HG03378 (cell line): ENCODE measurements at regions not wholly inside any gene's neighbourhood (a gene's known extent, or its start where the extent isn't known, plus 50 kb on each side); places are given as distances from the start of the nearest gene placed in this dataset.
"Not testable (repeated sequence)": the region's sequence is repeated elsewhere in the genome, so short reads cannot be mapped to it uniquely, and the experiment has no call there.

Experiments
- ATAC-seq: cut with Tn5 transposase; IDR thresholded peaks from one replicate; pipeline ENCODE4 v1.9.1; 2021; ENCODE audit warnings: mild to moderate bottlenecking, moderate library complexity; ENCODE audit not compliant: unreplicated experiment

DNA sequence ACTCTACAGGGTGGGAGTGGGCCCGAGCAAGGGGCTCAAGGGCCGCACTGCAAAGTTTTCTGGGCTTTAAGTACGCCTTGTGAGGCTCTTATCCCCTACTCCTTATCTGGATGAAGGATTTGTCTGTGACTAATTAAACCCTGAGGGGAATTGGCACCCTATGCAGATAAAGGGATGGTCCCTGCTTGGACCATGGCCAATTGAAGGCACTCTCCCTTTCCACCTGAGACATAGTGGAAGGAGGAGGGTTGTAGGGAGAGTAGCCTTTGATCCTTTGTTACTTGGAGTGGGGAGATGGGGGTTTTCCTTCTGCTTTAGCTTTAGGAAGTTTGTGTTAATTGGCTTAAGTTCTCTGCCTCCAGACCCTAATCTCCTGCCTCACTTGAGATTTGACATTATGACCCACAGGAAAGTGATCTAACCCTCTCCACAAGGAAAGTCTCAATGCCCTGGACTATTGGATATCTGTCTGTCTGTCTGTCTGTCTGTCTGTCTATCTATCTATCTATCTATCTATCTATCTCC, 1158.8 kb upstream of the SORCS1 start:
- ATAC-seq, result no peak

DNA sequence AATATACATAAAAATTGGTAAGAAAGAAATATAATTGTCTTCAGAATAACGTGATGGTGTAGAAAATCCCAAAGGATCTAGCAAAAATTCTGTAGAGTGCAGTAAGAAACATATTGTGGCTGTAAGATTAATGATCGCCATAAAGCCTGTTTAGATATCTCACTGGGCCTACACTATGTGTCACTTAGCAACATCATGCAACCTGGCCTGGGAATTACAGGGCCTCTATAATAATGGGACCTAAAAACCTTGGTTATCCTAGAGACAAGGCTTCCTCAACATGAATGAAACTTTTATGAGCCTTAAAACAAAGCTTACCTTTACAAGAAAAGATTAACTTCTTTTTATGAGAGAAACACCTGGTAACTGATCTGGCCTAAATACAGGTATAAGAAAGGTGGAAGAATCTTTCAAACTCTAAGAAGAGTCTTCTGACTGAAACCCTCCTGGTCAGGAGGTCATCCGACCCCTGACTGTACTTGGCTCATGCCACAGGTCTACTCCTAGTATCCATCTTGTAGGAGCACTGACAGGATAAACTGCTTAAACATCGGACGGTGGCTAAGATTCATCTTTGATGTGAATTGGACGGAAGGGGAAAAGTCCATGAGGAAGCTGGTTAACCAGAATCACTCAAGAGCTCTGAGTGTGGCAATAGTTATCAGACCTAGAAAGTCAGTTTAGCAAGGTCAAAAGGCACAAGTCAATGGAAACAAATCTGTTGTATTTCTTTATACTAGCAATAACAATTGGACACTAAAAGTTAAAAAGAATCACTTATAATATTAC, 1155.1 kb upstream of the SORCS1 start:
- ATAC-seq, result no peak

DNA sequence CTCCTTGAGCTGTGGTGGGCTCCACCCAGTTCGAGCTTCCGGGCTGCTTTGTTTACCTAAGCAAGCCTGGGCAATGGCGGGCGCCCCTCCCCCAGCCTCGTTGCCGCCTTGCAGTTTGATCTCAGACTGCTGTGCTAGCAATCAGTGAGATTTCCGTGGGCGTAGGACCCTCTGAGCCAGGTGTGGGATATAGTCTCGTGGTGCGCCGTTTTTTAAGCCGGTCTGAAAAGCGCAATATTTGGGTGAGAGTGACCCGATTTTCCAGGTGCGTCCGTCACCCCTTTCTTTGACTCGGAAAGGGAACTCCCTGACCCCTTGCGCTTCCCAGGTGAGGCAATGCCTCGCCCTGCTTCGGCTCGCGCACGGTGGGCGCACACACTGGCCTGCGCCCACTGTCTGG, 1151.1 kb upstream of the SORCS1 start:
- not testable (repeated sequence) for ATAC-seq

DNA sequence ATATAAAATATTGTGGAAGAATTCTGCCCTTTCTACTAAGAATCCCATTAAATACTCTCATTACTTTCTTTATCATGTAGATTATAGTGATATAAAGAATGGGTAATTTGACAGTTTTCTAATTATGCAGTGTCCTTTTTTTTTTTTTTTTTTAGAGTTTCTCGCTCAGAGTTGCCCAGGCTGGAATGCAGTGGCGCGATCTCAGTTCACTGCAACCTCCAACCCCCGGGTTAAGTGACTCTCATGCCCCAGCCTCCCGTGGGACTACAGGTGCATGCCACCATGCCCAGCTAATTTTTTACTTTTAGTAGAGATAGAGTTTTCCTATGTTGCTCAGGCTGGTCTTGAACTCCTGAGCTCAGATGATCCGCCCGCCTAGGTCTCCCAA, 1143.4 kb upstream of the SORCS1 start:
- ATAC-seq, result no peak

DNA sequence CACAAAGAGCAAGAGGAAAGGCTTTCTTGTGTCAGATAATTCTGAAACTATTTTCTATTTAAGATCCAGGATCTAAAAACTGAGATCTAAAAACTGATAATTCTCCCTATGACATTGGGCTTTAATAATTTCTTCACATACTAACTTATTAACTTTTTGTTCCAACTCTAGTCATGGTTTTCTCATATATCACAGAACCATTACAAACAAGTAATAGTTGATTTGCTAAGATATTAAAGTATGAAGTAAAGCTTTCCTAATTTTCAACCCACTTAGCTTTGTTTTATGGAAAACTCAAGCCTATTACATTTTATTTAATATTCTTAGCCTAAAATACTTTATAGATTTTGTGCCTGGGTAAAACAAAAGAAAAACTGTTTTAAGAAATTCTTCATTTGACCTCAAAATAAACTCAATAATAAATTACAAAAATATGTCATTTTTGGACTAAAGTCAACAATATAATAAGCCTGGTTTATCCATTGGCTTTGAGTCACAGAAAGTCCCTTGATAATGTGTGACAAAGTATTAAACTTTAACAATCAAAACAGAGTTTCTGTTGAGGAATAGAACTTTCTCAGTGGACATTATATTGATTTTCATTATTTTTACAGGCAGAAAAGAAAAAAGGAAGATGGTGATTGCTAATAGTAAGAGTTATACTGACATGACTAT, 1142.9 kb upstream of the SORCS1 start:
- ATAC-seq, result no peak

DNA sequence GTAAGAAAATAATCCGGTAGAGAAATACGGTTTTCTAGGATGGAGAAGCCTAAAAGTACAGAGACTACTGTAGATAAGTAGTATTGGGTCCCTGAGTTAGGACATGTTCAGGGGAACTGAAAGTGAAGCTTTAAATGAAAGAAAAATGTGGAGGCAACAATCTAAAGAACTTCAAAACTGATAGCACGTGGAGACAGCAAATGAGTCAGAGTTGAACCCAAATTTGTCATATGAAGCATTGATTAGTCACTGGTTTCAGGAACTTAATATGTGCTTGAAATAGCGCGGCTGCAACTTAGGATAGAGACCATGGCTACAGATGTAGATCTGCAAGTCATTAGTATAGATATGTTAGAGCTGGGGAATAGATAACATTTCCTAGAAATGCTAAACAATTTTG, 1138.6 kb upstream of the SORCS1 start:
- peak; percentile 53 for ATAC-seq

GRCh38 chr10:108301002-108301401, 1136.5 kb upstream of the SORCS1 start:
- no peak for ATAC-seq

DNA sequence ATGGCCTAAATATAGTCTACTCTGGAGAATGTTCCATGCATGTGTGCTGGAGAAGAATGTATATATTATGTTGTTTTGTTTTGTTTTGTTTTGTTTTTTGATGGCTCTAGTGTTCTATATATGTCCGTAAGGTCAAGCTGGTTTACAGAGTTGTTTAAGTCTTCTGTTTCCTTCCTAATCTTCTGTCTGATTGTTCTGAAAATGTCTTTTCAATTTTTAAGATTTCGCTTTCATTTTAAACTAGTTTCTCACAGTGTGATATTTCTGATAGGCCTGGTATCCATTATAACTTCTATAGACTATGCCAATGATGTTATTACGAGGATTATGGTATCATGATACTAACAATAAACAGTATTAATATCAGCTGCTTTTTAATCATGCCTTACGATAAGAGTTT, 1126.3 kb upstream of the SORCS1 start:
- ATAC-seq, result no peak

DNA sequence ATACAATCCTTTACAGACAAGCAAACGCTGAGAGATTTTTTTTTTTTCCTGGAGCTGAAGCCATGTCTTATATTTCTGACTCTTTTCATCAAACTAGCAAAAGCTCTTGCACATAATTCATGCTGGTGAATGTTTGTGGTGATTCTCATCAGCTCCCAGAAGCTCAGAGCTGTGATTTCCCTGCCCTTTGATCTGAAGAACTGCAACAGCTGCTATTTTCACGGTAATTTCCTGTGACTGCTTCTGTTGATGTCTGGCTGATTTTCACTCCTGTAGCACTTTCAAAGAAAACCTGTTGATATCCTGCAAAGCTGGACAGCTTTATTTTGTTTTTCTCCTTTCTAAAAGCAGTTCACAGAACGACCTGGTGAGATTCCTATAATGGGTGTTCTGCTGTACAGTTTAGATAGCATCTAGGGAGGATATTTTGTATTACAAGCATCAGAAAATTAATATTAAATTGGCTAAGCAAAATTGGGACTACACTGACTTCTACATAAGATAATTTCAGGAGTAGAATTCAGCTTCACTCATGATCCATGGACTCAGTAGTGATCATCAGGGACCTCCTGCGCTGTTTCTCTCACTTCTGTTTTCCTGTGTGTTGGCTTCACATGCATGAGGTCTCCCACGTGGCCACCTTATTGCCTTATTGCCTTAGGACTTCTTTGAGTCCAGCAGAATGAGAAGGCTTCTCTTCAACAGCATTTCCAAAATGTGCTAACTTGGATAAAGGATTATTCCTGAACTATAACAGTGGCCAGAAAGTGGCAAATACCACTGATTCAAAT, 1111.6 kb upstream of the SORCS1 start:
- ATAC-seq, result no peak

GRCh38 chr10:108260383-108260906, 1095.9 kb upstream of the SORCS1 start:
- no peak for ATAC-seq

DNA sequence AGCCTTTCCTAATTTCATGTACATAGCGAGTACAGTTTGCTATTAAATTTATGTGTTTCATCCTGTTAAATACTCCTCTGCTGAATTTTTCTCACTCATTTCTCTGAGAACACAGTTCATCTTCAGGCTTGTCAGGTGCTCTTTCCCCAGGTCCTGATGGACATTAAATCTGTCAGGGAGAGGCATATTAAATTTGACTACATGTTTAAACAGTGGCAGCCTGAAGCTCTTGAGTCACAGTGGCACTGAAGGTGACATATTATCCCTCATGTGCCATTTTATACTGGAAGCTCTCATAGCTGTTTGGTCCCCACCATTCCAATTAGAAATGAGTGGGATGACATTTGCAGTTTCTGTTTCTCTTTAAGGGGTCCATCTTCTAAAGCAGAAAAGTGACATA, 1089.6 kb upstream of the SORCS1 start:
- no peak for ATAC-seq

DNA sequence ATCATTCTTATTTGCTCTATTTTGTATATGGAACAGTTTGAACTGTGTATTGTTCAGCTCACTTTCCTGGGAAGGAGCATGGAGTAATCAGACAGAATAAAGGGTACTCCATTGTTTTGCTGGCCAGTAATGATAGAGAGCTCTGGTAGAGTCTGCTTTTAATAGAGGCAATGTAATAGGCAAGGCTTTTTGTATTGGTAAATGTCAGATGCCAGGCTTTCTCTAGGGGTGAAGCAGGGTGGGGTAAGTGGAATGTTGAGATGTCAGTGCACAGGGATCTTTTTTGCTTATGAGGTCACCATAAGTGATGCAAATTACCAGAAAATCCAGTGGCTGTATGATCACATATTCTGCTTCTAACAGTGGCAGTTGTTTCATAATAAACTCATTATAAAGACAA, 1088.3 kb upstream of the SORCS1 start:
- ATAC-seq, result no peak

DNA sequence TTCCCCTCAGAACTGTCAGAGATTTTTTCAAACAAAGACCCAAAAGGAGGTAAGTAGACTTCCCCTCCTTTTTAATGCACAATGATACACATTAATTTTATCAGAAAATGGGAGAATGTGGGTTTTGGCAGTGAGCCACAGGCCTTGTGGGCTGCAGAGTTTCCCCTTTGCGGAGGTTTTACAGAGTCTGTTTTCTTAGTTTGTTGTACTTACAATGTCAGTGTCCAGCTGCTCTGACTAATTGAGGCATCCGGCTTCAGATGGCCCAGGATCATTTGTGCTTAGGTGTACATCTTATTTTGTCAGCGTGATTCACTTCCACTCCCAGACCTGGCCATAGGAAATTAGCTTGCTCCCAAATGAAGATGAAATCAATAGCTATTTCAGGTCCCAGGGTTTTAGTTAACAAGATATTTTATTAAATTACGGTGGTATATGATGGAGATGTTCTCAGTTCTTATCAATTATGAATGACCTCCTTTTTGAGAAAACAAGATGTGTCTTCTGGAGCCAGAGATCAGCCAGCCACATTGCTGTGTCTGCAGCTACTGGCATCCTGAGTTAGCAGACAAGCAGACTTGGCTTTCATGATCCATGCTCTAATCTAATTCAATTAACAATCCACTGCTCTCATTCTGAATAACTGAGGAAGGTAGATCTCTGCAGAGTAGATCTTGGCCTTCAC, 1086.6 kb upstream of the SORCS1 start:
- no peak for ATAC-seq

GRCh38 chr10:108249940-108250339, 1085.4 kb upstream of the SORCS1 start:
- no peak for ATAC-seq

DNA sequence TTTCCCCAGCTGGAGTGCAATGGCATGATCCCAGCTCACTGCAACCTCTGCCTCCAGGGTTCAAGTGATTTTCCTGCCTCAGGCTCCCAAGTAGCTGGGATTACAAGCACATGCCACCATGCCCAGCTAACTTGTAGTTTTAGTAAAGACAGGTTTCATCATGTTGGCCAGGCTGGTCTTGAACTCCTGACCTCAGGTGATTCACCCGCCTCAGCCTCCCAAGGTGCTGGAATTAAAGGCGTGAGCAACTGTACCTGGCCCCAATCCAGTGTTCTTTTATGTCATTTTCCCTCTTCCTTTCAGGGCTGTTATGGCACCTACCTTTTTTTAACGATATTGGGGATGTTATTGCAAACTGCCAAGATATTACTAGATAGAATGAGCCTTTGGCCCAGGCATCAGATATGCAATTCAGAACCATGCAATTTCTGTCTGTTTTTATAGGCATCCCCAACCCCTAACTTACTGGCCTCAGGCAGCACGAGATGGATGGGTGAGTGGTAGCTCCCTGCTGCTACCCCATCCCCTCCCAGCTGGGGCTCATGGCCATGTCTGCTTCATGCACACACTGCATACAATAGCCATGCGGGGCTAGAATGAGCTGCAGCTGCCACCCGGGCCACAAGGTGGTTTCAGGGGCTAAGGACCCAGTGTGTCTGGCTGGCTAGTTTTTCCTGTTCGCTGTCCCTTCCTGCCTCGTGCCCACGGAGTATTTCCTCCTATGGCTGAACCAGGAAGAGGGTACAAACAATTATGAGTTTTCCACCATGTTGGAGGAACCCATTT, 1080.1 kb upstream of the SORCS1 start:
- no peak for ATAC-seq

- no peak for ATAC-seq
These were observed 1076.7 kb upstream of the SORCS1 start for GRCh38 chr10:108241166-108241565.

- ATAC-seq, result no peak
These were observed 1073.8 kb upstream of the SORCS1 start for GRCh38 chr10:108238261-108238660.

GRCh38 chr10:108230478-108231170, 1066.1 kb upstream of the SORCS1 start:
- no peak for ATAC-seq

- no peak for ATAC-seq
These were observed 1044.2 kb upstream of the SORCS1 start for GRCh38 chr10:108208732-108209131.
